ENCODE measurements at regions not wholly inside any gene's neighbourhood (a gene's known extent, or its start where the extent isn't known, plus 50 kb on each side); places are given as distances from the start of the nearest gene placed in this dataset.
A peak's percentile ranks its signal among the peaks of the same experiment; 100 is the strongest.

GRCh38 chr13:84959818-84960217 lies 839.4 kb downstream of the SLITRK6 start:
- H3K36me3 Mint-ChIP-seq, result no peaks in the 10 kb centered on the region
- DNase-seq, result no peak
- intact Hi-C loops (cut with micrococcal nuclease), result no loop called here
- H3K27me3 Mint-ChIP-seq, result no peaks in the 10 kb centered on the region
- no peak overlapping the region for H3K27ac Mint-ChIP-seq
- CTCF ChIA-PET, result no interaction called here
- POLR2A ChIA-PET, result no interaction called here
- H3K4me3 Mint-ChIP-seq, result no peak overlapping the region
- H3K4me1 Mint-ChIP-seq (ENCODE audit: low read depth), result no peaks in the 10 kb centered on the region
- H3K9me3 Mint-ChIP-seq, result no peaks in the 10 kb centered on the region

GRCh38 chr13:84954636-84955035 lies 844.6 kb downstream of the SLITRK6 start:
- Mint-ChIP-seq H3K4me1 (ENCODE audit: low read depth) (no peaks in the 10 kb centered on the region), H3K27ac (no peak overlapping the region), H3K36me3 (no peaks in the 10 kb centered on the region), H3K4me3 (no peak overlapping the region), H3K9me3 (peaks cover 3% of the 10 kb centered on the region), H3K27me3 (no peaks in the 10 kb centered on the region)
- CTCF ChIA-PET, result no interaction called here
- POLR2A ChIA-PET, result no interaction called here
- intact Hi-C loops (cut with micrococcal nuclease), result no loop called here
- DNase-seq, result no peak

- no peaks in the 10 kb centered on the region for H3K27me3 Mint-ChIP-seq
- CTCF ChIA-PET, result no interaction called here
- H3K4me3 Mint-ChIP-seq, result no peak overlapping the region
- POLR2A ChIA-PET, result no interaction called here
- intact Hi-C loops (cut with micrococcal nuclease), result no loop called here
- DNase-seq, result no peak
- no peaks in the 10 kb centered on the region for H3K4me1 Mint-ChIP-seq (ENCODE audit: low read depth)
- H3K27ac Mint-ChIP-seq, result no peak overlapping the region
- H3K9me3 Mint-ChIP-seq, result peaks cover 8% of the 10 kb centered on the region
- H3K36me3 Mint-ChIP-seq, result no peaks in the 10 kb centered on the region
These were observed 848.1 kb downstream of the SLITRK6 start for GRCh38 chr13:84951128-84951527.

- Mint-ChIP-seq H3K9me3 (peaks cover 11% of the 10 kb centered on the region), H3K27me3 (no peaks in the 10 kb centered on the region), H3K4me3 (no peak overlapping the region), H3K36me3 (no peaks in the 10 kb centered on the region), H3K4me1 (ENCODE audit: low read depth) (no peaks in the 10 kb centered on the region), H3K27ac (no peak overlapping the region)
- ChIA-PET CTCF (no interaction called here), POLR2A (no interaction called here)
- no peak for DNase-seq
- intact Hi-C loops (cut with micrococcal nuclease), result no loop called here
These were observed 853.0 kb downstream of the SLITRK6 start for GRCh38 chr13:84946192-84946591.

GRCh38 chr13:84940798-84941197 lies 858.4 kb downstream of the SLITRK6 start:
- no peak overlapping the region for H3K4me3 Mint-ChIP-seq
- H3K9me3 Mint-ChIP-seq, result peaks cover 2% of the 10 kb centered on the region
- intact Hi-C loops (cut with micrococcal nuclease), result no loop called here
- no peak overlapping the region for H3K27ac Mint-ChIP-seq
- DNase-seq, result no peak
- POLR2A ChIA-PET, result no interaction called here
- no peaks in the 10 kb centered on the region for H3K4me1 Mint-ChIP-seq (ENCODE audit: low read depth)
- no peaks in the 10 kb centered on the region for H3K36me3 Mint-ChIP-seq
- CTCF ChIA-PET, result no interaction called here
- no peaks in the 10 kb centered on the region for H3K27me3 Mint-ChIP-seq

- Mint-ChIP-seq H3K36me3 (no peaks in the 10 kb centered on the region), H3K9me3 (peaks cover 2% of the 10 kb centered on the region), H3K27ac (no peak overlapping the region), H3K4me3 (no peak overlapping the region), H3K4me1 (ENCODE audit: low read depth) (no peaks in the 10 kb centered on the region), H3K27me3 (no peaks in the 10 kb centered on the region)
- POLR2A ChIA-PET, result no interaction called here
- CTCF ChIA-PET, result no interaction called here
- DNase-seq, result no peak
- intact Hi-C loops (cut with micrococcal nuclease), result no loop called here
These were observed 859.1 kb downstream of the SLITRK6 start for GRCh38 chr13:84940167-84940566.

- Mint-ChIP-seq H3K36me3 (no peaks in the 10 kb centered on the region), H3K4me3 (peak overlapping the region; percentile 35), H3K27ac (no peak overlapping the region), H3K27me3 (no peaks in the 10 kb centered on the region), H3K4me1 (ENCODE audit: low read depth) (peaks cover 2% of the 10 kb centered on the region), H3K9me3 (no peaks in the 10 kb centered on the region)
- no peak for DNase-seq
- intact Hi-C loops (cut with micrococcal nuclease), result no loop called here
- ChIA-PET CTCF (no interaction called here), POLR2A (no interaction called here)
These were observed 864.3 kb downstream of the SLITRK6 start for GRCh38 chr13:84934911-84935310.

DNA sequence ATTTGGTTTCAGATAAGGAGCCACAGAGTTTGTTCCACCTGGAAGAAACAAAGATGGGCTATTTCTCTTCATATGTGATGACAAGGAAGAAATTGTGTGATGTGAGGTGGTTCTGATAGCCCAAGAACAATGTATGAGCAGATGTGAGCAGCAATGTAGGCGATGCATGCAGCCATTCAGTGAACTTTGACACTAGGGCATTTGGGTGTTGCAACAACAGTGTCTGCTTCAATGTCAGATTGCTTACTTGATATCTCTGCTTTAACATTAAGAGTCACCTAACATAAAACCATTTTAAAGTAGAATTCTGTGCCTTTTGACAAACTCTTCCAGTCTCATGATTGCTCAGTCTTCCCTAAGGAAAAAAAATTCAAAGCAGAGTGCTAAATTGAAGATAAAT lies 865.4 kb downstream of the SLITRK6 start:
- ChIA-PET POLR2A (no interaction called here), CTCF (no interaction called here)
- Mint-ChIP-seq H3K4me1 (ENCODE audit: low read depth) (peaks cover 2% of the 10 kb centered on the region), H3K27me3 (no peaks in the 10 kb centered on the region), H3K4me3 (no peak overlapping the region), H3K27ac (no peak overlapping the region), H3K36me3 (no peaks in the 10 kb centered on the region), H3K9me3 (no peaks in the 10 kb centered on the region)
- intact Hi-C loops (cut with micrococcal nuclease), result no loop called here
- no peak for DNase-seq

DNA sequence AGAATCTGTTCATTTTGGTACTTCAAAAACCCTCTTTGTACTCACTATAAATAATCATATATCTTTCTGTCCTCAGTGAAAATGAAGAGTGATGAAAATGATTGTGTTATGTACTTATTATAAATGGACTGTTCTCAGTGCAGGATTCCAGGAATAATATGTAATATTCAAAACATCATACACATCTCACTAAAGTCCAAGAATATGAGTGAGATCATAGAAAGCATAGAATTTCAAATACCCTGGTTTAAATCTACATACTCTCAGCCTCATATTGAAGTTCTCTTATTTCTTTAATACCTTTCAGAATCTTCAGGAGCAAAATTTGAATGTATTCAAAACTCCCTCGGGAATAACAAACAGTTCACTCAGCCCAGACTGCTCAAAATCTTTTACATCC lies 868.0 kb downstream of the SLITRK6 start:
- Mint-ChIP-seq H3K9me3 (no peaks in the 10 kb centered on the region), H3K27me3 (no peaks in the 10 kb centered on the region), H3K4me3 (no peak overlapping the region), H3K4me1 (ENCODE audit: low read depth) (peaks cover 2% of the 10 kb centered on the region), H3K27ac (no peak overlapping the region), H3K36me3 (no peaks in the 10 kb centered on the region)
- ChIA-PET POLR2A (no interaction called here), CTCF (no interaction called here)
- intact Hi-C loops (cut with micrococcal nuclease), result no loop called here
- DNase-seq, result no peak

DNA sequence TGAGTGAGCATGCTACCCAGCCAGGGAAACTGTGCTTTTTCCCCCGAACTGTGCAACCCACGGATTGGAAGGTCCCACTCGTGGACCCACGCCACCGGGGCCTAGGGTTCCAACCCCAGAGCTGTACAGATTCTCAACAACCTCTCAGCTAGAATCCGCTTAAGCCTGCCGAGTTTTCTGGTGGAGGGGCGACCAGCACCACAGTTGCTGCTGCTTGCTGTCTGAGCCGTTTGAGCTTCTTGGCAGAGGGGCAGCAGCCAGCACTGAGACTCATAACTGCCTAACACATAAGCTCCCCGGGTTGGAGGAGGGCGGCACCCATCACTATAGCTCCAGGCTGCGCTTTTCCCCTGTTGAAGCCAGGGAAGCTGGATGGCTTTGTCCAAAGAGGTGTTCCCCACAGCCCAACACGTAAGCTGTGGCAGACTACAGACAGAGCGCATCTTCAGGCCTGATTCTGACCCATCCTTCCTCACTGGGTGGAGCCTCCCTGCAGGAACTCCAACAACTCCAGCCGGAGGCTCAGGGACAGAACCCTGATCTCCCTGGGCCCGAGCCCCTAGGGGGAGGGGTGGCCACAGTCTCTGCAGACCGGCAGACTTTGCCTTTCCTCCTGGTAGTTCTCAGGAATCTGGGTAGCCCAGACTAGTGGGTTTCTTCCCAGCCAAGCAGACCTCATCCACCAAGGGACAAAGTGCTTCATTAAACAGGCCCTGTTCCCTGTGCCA lies 871.6 kb downstream of the SLITRK6 start:
- Mint-ChIP-seq H3K4me3 (no peak overlapping the region), H3K27ac (no peak overlapping the region), H3K4me1 (ENCODE audit: low read depth) (no peaks in the 10 kb centered on the region), H3K9me3 (no peaks in the 10 kb centered on the region), H3K36me3 (no peaks in the 10 kb centered on the region), H3K27me3 (no peaks in the 10 kb centered on the region)
- ChIA-PET CTCF (no interaction called here), POLR2A (no interaction called here)
- intact Hi-C loops (cut with micrococcal nuclease), result no loop called here
- DNase-seq, result no peak

DNA sequence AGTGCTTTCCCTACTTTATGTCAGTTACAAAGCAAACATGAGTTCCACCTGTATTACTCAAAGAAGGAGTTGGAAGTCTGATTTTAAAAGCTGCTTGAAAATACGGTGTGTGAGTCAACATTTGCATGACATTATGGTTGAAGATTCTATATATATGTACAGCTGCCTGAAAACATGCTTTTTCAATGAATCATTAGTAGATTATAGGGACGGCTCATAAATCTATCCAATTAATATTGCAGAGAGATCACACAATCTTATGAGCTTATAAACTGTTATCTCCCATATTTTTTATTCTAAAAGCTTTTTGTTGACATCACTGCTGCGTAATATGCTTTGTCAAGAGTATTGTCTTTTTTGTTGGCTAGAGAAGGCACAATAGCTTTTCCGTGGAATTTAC lies 873.8 kb downstream of the SLITRK6 start:
- intact Hi-C loops (cut with micrococcal nuclease), result no loop called here
- H3K9me3 Mint-ChIP-seq, result no peaks in the 10 kb centered on the region
- no peak overlapping the region for H3K4me3 Mint-ChIP-seq
- no peaks in the 10 kb centered on the region for H3K36me3 Mint-ChIP-seq
- H3K4me1 Mint-ChIP-seq (ENCODE audit: low read depth), result no peaks in the 10 kb centered on the region
- CTCF ChIA-PET, result interaction anchor here (1.4 kb wide), 1 partner anchor 29 kb away, joined by 3 read pairs; no protein-coding TSS in a partner anchor
- no peak for DNase-seq
- POLR2A ChIA-PET, result no interaction called here
- no peak overlapping the region for H3K27ac Mint-ChIP-seq
- no peaks in the 10 kb centered on the region for H3K27me3 Mint-ChIP-seq

DNA sequence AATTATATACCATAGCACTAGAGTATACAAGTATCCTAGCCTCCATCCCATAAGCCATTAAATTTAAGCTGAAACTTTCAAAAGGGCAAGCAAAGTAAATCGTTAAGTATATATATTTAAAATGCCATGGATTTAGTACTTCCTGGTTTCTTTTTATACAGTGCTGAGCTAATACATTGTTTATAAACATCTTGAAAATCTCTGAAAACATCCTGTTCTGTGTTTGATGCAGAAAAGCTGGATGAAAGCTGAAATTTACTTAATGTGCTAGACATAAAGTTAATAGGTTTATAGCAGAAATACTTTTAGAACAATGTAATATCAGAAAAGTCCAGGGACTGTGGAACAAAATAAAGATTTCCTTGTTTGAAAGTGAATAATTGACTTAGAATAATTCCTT lies 875.4 kb downstream of the SLITRK6 start:
- ChIA-PET POLR2A (no interaction called here), CTCF (no interaction called here)
- Mint-ChIP-seq H3K27me3 (no peaks in the 10 kb centered on the region), H3K4me3 (no peak overlapping the region), H3K9me3 (no peaks in the 10 kb centered on the region), H3K4me1 (ENCODE audit: low read depth) (no peaks in the 10 kb centered on the region), H3K27ac (no peak overlapping the region), H3K36me3 (no peaks in the 10 kb centered on the region)
- intact Hi-C loops (cut with micrococcal nuclease), result no loop called here
- no peak for DNase-seq

GRCh38 chr13:84917252-84917878 lies 881.9 kb downstream of the SLITRK6 start:
- Mint-ChIP-seq H3K27ac (no peak overlapping the region), H3K4me3 (no peak overlapping the region), H3K27me3 (no peaks in the 10 kb centered on the region), H3K4me1 (ENCODE audit: low read depth) (no peaks in the 10 kb centered on the region), H3K36me3 (no peaks in the 10 kb centered on the region), H3K9me3 (peaks cover 2% of the 10 kb centered on the region)
- ChIA-PET POLR2A (no interaction called here), CTCF (no interaction called here)
- intact Hi-C loops (cut with micrococcal nuclease), result no loop called here
- DNase-seq, result no peak
